GM21423 (cell line): ENCODE measurements at regions not wholly inside any gene's neighbourhood (a gene's known extent, or its start where the extent isn't known, plus 50 kb on each side); places are given as distances from the start of the nearest gene placed in this dataset.
"Not testable (repeated sequence)": the region's sequence is repeated elsewhere in the genome, so short reads cannot be mapped to it uniquely, and the experiment has no call there.

Experiments
- ATAC-seq: cut with Tn5 transposase; IDR thresholded peaks from one replicate; pipeline ENCODE4 v1.9.1; 2021; ENCODE audit warnings: mild to moderate bottlenecking, moderate library complexity; ENCODE audit not compliant: unreplicated experiment

DNA sequence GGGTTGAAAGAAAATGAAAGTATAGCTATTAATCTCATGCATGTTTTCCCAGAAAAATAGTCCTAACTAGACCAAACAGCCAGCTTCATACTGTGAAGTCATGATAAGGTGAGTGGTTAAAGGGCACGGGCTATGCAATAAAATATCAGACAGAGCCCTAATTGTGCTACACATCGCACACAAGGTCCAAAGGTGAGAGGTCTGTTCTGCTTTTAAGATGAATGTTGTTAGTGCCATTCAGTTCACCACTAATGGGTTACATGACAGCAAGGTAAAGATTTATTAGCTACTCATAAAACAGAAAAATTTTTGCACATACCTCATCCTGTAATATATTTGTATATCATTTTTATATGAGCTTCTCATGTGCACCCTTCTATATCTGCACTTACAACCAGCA lies 105.0 kb upstream of the STK17B start:
- no peak for ATAC-seq

DNA sequence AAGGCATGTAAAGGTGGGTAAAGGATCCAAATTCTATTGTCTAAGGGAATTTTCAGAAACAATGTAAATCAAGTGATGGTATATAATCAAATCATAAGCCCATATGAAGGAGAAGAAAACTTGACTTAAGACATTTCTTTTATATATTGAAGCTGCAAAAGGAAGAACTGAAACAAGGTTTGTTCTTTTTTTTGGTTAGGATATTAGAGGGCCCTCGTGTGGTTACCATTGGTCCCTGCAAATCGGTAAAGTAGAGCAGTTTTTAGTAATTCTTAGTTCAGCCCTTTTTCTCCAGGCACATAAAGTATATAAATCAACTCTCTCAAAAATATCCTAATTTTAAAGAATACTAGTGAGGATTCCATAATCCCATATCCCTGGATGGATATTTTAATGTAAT lies 105.6 kb upstream of the STK17B start:
- no peak for ATAC-seq

DNA sequence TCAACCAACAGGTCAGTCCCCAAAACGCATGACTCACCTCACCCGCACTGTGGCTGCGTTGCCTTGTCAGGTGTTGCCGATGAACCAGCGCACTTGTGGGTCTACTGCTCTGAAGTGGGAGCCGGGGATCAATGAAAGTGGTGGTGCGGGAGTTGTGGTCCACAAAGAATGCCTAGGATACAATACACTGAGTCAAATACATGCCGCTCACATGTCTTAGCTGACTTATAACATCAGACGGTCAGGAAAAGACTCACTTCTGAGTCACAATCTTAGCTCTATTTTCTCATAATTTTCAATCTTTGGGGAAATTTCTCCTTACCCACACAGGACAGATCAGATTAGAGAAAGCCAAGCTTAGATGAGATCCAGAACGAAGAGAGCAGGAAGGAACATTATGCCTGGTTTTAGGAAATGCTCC lies 107.1 kb upstream of the STK17B start:
- ATAC-seq, result no peak

DNA sequence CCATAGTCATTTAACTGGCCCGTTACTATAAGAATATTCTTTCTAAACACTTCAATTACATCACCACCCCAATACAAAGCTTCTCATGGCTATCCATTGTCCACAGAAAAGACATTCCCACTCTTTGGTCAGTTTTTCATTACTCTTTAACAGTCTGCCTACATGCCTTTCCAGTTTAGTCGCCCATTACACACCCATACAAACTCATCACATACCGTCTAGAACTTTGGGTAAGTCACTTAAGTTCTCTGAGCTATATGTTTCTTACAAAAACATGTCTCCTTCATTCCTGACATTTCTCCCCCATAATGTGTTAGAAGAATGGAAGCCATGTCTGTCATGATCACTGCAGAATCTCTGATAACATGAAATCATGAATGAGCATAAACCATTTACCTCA lies 108.2 kb upstream of the STK17B start:
- no peak for ATAC-seq

DNA sequence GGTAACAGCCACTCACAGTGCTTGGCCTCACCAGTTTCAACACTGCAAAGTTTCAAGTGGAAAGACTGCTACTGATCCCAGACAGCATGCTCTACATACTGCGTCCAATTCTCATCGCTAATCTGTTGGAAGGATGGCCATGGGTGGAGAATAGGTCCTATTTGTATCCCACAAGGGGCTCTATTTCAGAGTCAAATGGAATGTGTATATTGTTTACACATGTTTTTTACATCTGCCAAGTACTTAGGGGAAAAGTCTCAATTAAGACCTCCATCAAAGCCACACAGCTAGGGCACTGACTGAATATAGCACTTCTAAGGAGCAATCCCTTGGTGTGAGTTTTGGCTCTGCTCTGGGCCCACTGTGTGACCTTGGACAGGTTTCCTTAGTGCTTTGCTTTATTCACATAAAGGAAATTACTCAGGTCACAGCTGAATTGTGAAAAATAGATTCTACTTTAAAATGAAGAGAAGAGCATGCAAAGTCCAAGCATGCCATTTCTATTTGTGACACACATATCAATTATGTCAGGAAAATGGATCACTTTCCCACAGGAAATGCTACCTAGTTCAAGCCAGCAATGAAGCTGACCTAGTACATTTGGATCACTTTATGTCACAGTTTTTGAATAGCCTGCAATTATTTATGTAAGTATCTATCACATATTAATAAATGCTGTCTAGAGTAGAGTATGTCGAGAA lies 112.9 kb upstream of the STK17B start:
- ATAC-seq, result no peak

DNA sequence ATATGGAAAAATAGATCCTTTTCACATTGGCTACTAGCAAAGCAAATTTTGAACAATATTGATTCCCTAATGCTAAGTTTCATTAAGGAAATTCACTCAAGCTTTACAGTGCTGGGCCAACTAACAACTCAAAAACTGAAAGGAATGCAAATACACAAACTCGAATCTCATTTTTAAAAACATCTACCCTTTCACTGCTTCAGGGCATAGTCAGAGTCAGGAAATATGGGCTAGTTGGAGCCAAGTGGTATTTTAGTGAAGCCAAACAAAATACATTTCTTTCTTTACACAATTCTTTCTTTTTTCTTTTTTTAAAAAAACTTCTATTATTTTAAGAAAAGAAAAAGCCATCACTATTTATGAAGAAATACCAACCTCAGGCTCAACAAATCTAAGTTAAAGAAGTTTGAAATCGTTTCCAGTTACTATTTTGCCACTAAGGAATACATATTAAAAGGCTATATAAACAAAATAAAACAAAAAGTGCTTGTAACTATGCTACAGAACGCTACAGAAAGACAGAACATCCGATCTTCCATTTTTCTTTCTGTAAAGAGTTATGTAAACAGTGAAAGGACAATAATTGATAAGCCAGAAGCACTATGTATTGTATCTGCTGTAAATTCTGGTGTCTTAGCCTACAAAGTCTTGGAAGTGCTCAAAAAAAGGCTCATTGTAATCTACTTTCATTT lies 113.6 kb upstream of the STK17B start:
- no peak for ATAC-seq

DNA sequence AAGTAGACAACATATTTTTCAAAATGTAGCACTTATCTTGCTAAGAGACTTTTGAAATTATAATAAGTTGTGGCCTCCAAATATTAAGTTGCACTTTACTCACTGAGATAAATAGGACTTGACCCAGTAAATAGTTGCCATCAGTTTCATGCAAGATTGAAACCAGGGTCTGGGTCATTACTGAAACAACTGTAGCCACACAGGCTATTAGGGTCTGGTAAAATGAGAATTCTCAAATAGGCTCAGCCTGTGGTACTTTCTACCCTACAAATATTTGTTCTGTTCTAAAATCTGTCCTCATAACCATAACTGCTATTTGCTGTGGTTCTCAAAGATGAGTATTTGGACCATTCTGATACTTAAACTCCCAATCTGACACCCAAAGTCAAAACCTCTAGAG lies 115.4 kb upstream of the STK17B start:
- ATAC-seq, result no peak

DNA sequence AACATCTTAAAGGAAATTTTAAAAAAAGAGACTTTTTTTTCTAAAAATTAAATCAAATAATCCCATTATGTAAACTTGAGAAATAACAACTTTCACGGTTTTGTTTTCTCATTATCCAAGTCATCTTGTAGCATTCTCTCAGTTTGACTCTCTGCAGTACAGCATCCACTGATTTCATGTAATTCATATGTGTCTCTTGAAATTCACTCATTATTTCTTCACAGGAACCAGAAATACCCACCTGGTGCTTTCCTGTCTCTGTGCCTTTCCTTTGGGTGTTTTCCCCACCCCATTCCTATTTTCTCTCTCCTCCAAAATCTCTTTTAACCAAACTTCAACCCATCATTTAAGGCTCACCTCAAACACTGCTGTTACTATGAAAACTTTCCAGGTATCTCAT lies 116.1 kb upstream of the STK17B start:
- ATAC-seq, result no peak

DNA sequence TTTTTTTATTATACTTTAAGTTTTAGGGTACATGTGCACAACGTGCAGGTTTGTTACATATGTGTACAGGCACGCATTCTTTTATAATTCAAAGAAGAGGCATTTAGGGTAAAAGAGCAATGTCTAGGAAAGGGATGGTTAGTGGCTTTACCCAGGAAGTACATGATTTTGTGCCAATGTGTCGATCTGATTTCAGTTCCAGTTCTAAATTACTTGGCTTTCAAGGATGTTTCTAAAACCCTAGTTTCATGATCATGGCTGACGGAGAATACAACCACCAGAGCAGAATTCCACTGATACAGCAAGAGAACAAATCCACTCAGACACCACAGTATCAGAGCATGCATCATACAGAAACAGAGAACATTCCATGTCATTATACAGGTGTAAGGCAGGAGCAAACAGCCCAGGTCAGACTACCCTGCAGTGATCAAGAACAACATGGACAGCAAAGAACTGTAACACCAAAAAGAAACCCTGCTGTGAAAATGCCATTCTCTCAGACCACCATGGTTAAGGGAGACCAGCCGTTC lies 116.7 kb upstream of the STK17B start:
- ATAC-seq, result no peak

DNA sequence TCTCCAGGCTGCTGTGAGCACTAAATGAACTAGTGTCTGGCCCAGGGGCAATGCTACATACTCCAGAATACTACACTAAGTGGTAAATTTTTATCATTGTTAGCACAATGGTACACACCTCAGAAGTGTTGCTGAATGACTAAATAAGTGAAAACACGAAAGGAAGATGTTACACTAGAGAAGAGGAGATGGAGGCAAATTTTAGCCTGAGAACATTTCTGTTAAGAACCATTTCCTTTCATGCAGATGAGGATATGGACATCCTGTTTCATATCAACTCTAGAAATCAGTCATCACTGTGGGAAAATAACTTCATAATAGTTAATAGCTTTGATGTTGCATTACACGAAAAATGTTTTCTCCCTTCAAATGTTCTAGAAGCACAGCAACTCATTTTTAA lies 117.6 kb upstream of the STK17B start:
- peak; percentile 23 for ATAC-seq

DNA sequence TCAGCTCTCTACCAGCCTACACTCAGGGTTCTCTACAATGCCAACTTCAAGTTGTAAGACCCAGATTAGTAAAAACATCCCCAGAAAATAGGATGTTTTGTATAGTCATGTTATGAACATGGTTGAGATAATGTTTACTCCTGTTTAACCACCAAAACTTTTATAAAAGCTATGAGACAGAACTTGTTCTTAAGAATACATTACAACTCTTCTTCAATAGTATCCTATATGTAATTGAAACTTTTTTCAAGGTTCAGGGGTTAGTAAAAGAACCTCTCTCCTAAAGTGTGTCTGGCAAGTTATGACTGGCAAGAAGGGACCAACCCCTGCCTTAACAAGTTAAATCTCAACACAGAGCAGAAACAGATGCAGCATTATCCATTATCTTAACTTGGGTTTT lies 118.8 kb upstream of the STK17B start:
- no peak for ATAC-seq

DNA sequence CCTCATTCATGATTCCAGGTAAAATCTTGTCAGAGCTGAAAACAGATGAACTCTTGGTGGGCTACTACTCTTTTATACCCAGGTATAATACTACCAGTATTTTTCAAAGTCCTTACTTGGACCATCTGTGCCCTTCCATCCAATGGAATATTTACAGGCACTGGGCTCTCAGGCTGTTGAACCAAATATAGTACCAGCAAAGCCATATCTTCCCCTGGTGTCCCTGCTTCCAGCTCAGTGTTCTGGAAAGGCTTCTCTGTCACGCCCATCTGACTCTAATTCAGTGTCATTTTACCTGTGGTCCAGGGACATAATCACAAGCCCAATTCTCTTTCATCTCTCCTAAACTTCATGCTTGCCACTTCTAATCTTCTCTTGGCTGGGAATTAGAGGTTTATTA lies 119.2 kb upstream of the STK17B start:
- ATAC-seq, result no peak

DNA sequence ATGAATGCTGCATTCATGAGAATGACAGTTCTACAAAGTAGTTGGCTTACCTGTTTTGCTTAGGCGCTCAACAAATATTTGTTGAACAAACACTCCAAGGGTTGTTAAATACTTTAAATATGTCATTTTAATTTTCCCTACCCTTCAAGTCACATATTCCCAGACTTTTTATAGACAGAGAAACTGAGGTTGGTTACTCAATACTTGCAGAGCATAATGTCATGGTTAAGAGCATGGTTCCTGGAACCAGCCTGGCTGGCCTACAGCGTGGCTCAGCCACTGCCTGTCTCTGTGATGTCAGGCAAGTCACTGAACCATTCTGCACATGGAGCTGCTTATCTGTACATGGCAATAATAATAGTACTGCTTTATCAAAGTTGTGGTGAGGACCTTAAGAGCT lies 120.0 kb upstream of the STK17B start:
- ATAC-seq, result peak; percentile 23

DNA sequence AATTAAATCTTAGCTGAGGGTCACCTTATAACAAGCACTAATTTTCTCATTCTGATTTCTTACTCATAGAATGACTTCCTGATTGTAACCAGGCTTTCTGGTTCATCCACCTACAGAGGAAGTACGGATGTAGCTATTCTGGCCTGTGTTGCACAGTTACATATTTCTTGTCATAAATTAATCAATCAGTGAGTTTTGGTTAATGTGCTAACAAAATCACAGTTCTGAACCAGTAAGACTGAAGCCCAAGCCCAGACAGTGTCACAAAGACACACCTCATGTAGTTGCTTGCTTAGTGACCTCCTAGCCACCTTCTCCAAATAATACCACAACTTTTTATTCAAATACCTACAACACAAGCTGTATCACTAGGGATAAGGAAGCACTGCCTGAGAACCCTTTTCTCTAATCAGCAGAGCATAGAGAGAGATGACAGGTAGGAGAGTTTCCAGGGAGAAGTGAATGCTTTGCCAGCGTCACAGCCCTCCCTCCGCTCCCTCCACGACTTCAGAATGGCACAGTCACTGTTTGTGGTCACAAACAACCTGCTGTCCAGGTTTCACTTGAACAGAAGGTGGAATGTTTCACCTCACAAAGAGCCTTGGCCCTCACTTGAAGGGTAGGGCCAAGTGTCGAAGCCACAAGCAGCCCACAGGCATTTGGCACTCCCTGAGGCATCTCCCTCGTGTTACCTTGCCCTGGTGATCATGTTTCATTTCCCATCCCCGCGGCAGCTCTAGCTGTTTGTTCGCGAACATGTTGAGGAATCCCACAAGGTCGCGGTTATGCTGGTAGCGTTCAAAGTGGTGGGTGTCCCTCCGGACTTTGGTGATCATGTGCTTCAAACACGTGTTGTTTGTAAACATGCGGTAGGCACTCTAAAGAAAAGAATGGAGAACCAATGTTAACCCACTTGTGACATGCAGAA lies 120.8 kb upstream of the STK17B start:
- peak; percentile 52 for ATAC-seq

DNA sequence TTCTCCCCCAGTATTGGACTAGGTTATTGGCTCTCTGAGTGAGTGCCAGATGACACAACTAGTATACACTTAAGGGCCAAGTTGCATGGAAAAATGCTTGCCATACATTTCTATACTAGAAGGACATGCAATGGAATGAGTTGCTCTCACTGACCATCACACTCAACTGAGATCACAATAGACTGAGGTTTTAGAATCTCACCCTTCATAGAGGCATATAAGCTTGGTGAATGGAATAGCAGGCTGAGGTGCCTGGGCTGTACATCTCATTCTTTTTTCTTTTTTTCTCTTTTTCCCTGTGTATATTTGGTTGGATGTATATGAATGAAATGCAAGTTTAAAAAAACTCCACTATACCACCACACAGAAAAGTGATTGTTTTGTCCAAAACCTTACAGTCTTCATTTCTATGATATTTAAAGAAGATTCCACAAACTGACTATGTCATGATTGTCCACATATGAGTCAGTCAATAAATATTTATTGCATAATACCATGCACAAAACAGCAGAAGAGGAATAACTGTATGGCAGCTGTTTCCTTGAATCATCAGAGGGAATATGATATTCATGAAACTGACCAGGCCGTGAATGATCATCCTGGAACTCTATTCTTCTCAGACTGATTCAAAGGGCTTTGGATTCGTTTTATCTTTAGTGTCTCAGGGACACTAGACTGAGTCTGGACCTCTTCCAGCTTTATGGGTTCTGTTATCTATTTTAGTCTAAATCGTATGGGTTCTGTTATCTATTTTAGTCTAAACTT lies 122.6 kb upstream of the STK17B start:
- no peak for ATAC-seq

DNA sequence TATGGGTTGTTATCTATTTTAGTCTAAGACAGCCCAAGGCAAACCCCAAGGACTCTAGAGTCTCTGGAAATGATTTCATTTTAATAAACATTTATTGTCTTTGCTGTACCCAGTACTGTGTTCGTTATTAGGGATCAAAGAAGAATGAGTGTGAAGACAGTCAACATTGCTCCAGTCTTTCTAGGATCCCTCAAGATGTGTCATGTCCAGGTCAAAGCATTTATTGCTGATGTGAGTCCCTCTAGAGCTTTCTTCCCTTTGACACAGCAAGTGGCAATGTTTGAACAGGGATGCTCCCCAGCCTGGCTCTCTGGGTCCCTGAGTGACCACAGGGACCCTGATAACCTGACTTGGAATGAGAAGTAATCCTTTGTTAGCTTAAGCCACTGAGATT lies 123.1 kb upstream of the STK17B start:
- ATAC-seq, result no peak

DNA sequence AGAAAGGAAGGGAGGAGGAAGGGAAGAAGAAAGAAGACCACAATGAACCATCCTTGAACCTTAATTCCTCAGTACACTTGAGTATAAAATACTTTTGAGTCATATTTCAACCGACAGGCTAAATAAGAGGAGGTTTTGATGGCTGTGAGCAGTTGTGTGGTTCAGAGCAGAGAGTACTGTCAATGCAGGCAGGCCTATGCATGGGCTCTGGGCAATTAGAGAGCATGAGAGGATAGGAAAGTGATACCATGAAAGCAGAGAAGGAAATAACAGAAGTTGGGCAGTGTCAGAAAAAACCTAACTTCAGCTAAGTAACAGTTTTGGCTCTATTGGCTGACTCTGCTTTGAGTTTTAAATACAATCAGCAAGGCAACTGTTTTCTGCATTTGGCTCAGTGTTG lies 123.6 kb upstream of the STK17B start:
- ATAC-seq, result no peak

DNA sequence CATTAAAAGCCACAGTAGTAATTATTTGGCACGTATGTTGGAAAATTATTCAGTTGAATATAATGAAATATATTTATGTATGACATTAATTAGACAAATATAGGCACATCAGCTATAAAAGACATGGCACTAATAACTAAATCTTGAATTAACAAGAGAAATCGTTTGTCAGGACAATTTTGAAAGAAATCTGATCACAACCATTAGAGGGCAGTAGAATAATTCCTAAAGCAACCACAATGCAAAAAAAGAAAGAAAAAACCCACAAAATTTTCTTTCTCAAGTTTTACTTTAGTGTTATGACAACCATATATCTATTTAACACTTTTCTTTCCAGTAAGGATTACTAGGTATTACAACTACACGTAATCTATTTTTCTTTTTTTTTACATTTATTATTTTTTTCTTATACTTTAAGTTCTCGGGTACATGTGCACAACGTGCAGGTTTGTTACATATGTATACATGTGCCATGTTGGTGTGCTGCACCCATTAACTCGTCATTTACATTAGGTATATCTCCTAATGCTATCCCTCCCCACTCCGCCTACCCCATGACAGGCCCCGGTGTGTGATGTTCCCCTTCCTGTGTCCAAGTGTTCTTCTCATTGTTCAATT lies 126.8 kb upstream of the STK17B start:
- ATAC-seq, result not testable (repeated sequence)

DNA sequence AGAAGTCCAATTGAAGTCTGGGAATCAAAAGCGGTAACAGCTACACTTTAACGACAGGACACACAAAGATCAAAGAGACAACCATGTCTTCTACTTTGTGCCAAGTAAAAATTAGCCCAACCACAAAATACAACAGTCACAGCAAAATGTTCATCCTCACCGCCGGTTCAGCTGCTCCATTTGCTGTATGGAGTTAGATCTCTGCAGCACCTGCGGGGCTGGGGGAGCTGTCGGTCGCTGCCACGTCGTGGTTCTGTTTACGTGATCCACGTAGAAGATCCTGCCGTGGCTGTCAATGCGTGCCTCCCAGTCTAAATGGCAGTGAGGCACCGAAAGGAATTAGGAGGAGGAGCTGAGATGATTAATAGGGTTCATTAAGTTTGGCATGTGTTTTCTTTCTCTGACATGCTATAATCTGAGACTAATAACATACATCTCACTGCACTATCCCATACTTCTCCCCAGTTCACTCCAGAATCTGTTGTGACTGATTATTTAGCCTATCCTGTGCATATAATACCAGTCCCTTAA lies 136.5 kb upstream of the STK17B start:
- ATAC-seq, result no peak

DNA sequence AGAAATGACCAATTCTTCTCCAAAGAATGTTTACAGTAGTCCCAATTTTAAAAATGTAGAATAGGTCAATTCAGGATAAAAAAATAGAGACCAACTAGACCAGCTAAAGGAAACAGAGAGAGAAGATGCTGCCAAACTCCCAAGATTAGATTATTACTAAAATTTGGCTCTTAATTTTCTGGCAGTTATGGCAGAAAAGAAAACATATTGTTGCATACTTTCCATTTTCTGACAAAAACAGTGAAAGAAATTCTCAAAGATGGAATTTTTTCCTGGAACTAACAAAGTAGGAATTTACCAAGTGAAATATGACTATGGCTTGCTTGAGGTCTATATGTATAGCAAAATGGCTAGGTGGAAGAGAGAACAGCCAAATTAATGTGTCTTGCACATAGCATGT lies 138.3 kb upstream of the STK17B start:
- no peak for ATAC-seq
